Skeletal muscle cell (primary cell): ENCODE measurements at regions not wholly inside any gene's neighbourhood (a gene's known extent, or its start where the extent isn't known, plus 50 kb on each side); places are given as distances from the start of the nearest gene placed in this dataset.

ENCODE experiments used
- DNase-seq: peaks from one replicate; pipeline ENCODE4 v3.0.0-alpha.2; 2010; ENCODE audit warnings: low read depth
- H3K4me3 ChIP-seq: 2 replicates; pipeline ENCODE4 v1.5.1; 2011; ENCODE audit warnings: low read depth, mild to moderate bottlenecking, control low read depth, low read length, moderate library complexity

GRCh38 chrX:1932231-1932630 is 317.4 kb downstream of the ASMT start:
- no peak overlapping the region for H3K4me3 ChIP-seq
- peak; percentile 60 for DNase-seq

- no peak for DNase-seq
- no peak overlapping the region for H3K4me3 ChIP-seq
These were observed 319.1 kb downstream of the ASMT start for GRCh38 chrX:1933964-1934363.

GRCh38 chrX:1935805-1936204 is 320.9 kb downstream of the ASMT start:
- H3K4me3 ChIP-seq: no peak overlapping the region
- DNase-seq: no peak

- DNase-seq: no peak
- no peak overlapping the region for H3K4me3 ChIP-seq
These were observed 323.3 kb downstream of the ASMT start for GRCh38 chrX:1938190-1938589.

GRCh38 chrX:1941321-1941720 is 326.5 kb downstream of the ASMT start:
- no peak for DNase-seq

GRCh38 chrX:1945879-1946278 is 331.0 kb downstream of the ASMT start:
- no peak for DNase-seq
- no peak overlapping the region for H3K4me3 ChIP-seq

More at GRCh38 chrX:1941321-1941720, 326.5 kb downstream of the ASMT start:
- no peak overlapping the region for H3K4me3 ChIP-seq

GRCh38 chrX:1946974-1947373 is 332.1 kb downstream of the ASMT start:
- H3K4me3 ChIP-seq: no peak overlapping the region

More at GRCh38 chrX:1946974-1947373, 332.1 kb downstream of the ASMT start:
- no peak for DNase-seq
